NCI-H1436 treated with DMSO at 0.1 percent for 48 hours (cell line): ENCODE measurements at regions not wholly inside any gene's neighbourhood (a gene's known extent, or its start where the extent isn't known, plus 50 kb on each side); places are given as distances from the start of the nearest gene placed in this dataset.

Source experiments
- DNase-seq: peaks from one replicate; lab custom pipeline; 2025; lab: John Stamatoyannopoulos, UW

DNA sequence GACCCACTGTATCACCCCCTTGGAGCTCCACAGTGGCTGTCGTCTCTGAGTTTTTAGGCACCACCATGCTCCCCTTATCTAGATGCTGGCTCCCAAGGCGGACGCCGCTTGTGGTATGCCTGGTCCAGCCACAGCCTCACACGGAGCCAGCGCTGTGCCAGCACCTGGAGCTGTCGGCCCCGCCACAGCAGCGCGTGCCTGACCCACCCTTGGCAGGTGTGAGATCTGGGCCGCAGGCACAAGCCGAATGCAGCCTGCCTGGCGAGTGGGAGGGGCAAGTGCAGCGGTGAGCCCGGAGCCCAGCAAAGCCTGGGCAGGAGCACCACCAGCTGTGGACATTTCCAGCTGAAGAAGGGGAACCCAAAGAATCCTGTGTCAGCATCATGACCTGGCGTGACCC is 91.9 kb upstream of the BACE2 start:
- no peak for DNase-seq

DNA sequence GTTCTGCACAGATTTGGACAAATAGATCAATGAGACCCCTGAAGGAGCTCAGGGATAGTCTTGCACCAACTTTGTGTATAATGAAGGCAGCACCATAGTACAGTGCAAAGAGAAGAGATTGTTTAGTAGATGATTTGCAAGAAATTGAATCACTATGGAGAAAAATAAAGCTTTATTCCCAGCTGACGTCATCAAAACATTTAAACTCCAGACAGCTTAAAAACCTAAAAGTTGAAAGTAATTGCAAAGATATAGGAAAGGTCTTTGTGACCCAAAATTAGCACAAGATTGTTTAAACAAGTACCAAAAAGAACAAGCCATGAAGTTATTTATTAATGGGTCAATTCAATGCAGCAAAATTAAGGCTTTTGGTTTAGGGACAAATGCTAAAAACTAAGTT is 88.8 kb upstream of the BACE2 start:
- DNase-seq = no peak

DNA sequence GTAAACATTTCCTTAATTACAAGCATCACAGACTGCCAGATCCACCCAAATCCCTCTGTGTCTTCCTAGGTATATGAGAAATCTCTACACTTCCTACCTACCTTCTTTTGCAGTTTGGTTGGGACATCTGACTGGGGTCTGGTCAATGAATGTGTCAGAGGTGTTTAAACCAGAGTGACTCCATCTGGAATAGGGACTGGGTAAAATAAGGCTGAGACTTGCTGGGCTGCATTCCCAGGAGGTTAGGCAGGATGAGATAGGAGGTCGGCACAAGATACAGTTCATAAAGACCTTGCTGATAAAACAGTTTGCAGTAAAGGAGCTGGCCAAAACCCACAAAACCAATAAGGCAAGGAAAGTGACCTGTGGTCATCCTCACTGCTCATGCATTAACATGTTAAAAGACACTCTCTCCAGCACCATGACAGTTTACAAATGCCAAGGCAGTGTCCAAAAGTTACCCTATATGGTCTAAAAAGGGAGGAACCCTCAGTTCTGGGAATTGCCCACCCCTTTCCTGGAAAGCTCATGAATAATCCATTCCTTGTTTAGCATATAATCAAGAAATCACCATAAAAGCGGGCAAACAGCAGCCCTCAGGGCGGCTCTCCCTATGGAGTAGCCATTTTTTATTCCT is 87.4 kb upstream of the BACE2 start:
- DNase-seq = no peak

DNA sequence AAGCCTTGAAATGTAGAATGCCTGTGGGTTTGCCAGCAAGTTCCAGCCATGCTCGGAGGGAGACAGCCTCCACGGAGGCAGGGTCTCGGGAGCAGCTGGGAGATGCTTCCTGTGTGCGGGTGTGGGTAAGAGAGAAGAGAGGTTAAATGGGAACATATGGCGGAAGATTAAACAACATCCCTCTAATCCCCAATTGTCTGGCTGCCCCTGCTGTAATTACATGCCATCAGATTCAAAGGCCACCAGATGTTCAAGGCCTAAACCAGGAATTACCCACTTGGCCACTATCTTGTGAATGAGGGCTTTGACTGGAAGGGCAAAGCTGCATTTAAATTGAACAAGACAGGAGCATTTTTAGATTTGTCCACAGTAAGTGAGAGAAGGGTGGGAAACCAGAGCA is 81.4 kb upstream of the BACE2 start:
- DNase-seq = no peak

DNA sequence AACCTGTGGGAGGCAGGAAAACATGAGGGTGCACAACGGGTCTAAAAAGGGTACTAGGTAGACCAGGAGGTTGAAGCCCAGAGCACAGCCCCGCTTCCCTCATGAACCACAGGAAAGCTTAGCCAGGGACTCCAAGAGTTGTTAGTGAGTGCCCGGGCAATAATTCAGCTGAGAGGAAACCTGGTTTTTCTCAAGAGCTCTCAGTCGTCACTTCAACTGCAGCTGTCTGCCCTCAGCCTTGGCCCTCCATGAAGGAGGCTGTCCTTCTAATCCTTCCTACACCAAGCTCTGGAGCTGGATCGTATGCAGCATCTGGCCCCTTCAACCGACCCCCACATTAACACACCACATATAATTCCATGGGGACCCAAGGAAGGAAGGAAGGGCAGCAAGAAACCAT is 77.0 kb upstream of the BACE2 start:
- no peak for DNase-seq

DNA sequence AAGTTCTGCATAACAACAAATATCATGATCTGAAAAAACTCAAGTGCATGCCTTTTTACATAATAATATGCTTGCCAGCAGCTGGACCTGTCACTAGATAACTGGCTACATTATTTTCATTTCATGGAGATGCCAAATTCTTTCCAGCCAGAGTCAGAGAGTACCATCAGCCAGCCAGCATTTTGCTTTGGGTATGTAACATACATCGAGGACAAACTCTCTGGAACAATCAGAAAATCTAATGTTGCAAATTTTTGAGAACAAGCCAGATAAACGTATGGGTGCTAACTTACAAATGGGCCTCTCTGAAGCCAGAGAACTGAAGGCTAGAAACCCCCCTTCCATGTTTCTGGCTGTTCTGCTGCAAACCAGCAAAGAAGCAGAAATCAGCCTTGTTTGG is 76.3 kb upstream of the BACE2 start:
- DNase-seq = no peak

DNA sequence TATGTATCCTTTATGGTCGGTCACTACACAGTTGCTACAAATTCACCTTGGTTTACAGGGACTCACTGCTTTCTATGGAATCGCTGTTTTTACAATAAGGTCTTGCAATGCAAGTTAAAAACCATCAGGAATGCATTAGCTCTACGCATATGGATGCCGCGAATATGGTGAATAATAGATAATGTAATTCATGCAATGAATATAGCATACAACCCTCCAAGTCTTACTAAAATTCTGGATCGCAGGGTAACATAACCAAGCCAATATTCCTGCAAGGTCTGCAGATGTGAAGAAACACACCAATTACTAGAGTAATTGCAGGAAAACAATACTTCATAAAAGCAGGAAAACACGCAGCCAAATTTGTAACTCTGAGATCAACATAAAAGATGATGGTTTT is 75.6 kb upstream of the BACE2 start:
- no peak for DNase-seq

DNA sequence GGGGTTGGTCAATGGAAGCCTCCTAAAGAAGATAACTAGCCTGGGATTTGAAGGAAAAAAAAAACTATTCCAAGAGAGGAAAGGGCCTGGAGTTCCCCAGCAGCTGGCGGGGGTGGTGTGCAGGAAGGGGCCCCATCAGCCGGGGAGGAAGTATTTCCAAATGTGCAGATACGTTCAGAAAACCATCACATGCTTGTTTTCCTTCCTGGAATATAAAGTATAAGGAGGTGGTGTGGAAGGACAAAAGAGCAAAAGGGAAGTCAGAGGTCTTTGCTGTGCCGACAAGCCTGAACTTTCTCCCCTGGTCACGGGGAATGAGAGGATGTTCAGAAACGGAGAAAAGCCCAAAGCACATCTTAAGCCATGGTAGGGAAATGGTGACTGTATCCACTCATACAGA is 72.0 kb upstream of the BACE2 start:
- DNase-seq = no peak

DNA sequence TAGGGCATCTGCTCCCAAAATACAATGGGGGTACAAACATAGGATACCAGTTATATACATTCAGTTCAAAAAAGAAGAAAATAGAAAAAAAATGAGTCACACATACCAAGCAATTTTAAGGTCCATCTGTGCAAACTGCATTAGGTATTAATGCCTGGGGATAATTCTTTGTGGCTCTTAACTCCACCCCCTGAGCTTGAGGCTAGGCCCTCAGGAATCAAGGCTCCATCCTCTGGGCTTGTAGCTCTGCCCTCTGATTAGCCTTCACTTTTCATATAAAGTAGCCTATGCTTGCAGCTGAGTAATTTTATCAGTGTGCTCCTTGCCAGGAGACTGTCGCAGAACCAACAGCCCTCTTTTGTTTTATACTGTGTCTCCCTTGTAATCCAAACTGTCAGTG is 69.9 kb upstream of the BACE2 start:
- DNase-seq = no peak

DNA sequence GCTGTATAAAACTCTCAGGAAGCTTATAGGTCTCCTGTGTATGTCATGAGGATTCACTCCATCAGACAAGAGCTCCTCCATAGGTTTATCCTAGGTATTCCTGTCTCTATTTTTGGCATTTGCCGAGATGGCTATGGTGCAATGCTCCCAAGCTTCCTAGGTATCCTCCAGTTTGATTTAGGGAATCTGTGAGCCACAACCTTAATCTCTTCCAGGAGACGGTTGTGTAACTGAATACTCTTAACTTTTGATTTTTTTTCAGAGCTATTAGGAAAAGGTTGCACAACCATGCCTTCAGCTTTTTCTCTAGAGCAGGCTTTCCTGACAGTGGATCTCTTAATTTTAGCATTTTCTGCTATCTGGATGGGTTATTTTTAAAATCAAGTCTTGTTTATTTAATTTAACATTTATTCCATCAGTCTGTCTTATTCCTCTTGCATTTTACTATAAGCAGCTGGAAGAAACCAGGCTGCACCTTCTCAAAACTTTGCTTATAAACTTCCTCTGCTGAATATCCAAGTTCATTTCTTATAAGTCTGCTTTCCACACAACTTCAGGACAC is 69.4 kb upstream of the BACE2 start:
- DNase-seq = no peak

DNA sequence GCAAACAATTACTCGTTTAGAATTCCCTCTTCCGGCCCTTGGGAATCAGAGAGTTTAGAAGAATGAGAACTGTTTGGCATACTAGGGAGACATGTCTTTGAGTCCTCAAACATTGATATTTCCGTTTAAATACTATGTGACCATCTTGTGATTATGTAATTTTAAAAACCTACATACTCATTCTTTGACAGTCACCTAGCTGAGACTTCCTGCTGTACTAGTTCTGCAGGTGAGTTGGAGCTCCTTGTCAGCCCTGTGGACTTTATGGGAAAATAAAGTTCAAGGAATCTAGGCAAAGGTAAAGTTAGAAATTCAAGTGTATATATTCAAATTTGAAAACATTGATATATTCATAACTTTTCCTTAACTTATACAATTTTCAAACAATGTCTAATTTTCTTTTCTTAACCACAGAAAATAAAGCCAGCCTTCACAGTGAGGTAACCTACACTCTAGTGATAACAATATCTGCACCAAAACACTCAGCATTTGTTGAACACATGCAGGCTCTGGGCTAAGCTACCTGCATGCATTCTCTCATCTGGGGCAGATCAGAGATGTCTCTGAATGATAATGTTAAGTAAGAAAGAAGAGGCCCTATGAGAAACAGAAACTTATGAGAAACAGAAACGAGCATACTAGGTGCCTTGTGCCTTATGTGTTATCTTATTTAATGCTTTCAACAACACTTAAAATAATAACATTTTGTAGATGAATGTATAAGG is 67.0 kb upstream of the BACE2 start:
- DNase-seq = no peak

DNA sequence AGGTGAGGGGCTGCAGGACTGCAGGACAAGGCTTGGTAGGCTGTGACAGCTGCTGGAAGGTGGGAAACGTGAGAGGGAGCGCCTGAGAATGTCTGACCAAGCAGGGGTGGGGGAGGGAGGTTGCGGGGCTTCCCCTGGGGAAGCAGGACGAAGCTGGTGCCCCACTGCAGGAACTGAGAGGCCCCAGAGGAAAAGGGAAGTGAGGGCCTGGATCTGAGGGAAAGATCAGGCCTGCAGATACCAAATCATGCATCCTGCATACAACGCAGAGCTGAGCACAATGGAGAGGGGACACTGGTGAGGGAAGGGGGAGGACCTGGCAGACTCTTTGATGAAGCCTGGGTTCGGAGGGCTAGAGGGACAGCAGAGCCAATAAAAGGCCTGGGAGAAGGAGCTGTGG is 65.7 kb upstream of the BACE2 start:
- no peak for DNase-seq

DNA sequence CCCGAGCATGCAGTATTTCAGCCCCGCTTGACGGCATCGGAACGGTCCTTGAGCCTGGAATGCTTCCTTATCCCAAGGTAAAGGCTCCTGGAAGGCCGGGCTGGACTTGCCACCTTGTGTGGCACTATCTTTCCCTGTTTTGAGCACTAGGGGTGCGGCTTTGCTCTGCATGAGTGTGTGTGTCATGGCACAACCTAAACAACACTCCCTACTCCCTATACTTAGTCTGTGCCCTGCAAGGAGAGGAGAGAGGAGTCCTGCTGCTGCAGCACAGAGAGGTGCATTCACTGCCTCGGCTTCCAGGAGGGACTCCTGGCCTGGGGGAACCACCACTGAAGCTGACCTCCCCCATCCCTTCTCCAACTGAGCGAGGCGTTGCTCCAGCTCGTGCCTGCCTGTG is 60.4 kb upstream of the BACE2 start:
- no peak for DNase-seq

DNA sequence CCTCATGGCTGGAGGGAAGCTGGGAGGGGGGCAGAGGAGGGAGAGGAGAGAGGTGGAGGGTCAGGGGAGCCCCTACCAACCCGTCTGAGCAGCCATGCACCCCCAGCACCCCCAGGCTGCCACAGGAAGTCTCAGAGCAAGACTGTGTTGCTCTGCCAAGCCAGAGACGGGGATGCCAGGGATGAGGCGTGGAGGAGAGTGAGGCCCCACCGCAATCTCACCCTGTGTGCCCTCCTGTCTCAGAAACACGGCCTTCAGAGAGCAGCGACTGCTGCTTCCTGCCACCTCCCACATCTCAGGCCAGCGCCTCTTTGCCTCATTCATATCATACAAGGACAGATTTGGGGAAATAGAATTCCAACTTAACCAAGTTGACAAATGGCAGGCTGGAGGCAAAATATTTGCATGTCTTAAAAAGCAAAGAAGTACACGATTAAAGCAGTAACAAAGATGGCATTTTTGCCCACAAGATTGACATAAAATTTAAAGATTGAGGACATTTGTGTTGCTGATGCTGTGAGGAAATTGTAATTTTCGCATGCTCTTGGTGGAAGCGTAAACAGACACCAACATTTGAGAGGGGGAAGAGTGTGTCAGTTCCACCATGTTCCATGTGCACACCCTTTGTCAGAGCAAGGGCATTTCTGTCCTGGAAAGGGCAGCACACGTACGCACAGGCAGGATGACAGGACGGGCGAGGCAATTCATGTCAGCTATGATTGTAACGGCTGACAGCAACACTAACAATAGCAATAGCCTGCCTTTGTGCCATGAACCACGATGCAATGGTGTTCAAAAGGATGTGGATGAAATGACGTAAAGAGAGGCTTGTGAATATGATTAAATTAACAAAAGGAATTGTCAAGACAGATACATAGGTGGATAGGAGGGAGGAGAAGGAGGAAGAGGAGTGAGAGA is 59.0 kb upstream of the BACE2 start:
- no peak for DNase-seq

DNA sequence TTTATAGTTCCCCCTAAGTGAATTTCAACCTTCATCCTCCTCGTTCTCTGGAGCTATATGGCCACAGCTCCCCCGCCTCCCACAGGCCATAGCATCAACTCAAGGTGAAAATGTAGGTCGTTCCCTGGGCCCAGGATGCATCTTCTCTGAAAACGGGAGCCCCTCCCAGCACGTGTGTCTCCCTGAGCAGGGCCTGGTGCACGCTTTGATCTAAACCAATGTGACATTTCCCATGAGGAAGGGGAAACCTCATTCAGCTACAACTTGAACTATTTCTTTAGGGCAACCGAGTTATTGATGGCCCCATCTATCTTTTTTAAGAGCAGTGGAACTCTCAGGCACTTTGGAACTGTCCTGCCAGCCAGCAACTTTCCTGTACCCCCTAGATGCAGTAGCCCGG is 57.8 kb upstream of the BACE2 start:
- DNase-seq = no peak

DNA sequence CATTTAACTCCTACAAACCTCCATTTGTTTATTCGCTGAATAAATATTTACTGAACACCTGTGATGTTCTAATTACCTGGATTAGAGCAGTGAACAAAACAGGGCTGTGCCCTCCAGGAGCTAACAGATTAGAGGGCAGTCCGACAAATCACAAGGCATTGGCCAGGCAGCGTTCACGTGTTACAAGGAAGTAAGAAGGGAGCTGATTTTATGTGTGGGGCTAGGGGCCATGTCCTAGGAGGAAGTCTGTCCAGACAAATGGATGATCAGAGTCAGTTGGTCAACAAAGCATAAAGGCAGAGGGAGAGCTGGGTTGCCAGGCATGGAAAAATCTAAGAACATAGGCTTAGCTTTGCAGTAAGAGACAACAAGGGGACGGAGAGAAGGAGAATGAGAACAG is 57.3 kb upstream of the BACE2 start:
- DNase-seq = no peak

DNA sequence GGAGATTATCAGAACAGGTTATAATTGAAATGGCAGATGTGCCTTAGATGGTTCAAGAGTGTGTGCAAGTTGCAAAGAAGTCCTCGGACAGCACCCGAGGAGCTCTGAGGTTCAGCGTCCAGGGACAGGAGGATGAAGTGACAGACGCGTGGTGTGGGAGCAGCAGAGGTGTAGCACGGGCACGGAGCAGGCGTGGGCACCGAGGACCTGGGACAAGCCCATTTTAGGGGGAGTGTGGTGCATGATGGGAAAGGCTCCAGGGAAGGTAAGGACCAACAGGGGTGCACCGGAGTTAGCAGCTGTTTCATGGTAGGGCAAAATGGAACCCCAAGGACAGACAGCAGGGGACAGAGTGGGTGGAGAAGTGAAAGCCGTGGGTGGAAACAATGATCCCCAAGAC is 56.3 kb upstream of the BACE2 start:
- DNase-seq = no peak

DNA sequence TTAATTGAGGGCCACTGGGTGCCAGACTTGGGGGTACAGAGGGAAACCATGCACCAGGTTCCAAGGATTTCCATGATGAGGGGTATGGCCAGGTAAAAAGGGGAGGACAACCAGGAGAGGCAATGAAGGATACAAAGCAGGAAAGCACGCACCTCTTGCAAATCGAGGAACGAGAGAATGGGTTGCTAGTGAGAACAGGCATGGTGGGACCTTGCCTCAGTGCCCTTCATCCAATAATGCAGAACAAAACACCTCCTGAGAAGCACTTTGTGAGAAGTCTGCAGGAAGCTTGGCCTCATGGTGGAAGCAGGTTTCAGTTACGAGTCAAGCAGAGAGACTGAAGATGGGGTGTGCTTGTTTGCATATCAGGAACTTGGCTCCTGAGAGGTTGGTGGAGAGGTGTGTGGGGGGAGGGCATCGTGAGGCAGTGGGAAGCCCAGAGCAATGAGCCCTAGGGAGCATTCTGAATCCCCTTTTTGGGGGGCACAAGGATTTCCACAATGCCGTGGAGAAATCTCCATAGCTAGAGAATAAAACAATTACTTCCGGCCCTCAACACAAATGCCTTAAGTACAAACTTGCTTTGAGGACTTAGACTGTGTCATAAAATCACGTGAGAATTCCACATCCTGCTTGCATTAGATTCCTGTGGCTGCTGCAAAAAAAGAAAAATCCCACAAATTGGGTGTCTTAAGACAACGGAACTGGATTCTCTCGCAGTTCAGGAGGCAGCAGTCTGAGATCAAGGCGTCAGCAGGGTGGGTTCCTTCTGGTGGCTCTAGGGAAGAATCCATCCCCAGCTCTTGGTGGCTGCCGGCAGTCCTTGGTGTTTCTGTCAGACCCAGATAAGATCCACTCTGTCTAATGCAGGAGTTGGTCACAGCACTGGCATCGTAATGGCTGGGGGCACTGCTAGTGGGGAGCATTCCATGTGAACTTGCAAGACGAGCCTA is 54.9 kb upstream of the BACE2 start:
- DNase-seq = no peak

DNA sequence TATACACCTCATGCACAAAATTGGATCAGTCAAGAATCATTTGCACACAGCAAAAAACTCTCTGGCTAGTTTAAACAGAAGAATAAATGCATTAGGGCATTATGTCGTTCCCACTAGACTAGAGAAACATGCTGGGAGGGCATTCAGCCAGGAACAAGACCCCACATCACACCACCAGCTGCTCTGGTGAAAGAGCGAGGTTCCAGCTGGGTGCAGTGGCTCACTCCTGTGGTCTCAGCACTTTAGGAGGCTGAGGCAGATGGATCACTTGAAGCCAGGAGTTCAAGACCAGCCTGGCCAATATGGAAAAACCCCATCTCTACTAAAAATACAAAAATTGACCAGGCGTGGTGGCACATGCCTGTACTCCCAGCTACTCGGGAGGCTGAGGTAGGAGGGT is 52.1 kb upstream of the BACE2 start:
- no peak for DNase-seq
